Mesenchymal stem cell (in vitro differentiated cells and primary cell): ENCODE measurements at regions not wholly inside any gene's neighbourhood (a gene's known extent, or its start where the extent isn't known, plus 50 kb on each side); places are given as distances from the start of the nearest gene placed in this dataset.

Experiments
- DNase-seq: peaks from one replicate; pipeline ENCODE4 v3.0.0-alpha.2; 2013
- H2AFZ ChIP-seq: one replicate; pipeline ENCODE4 v1.6.1; 2013; ENCODE audit warnings: low read depth, mild to moderate bottlenecking, control low read depth, inconsistent platforms, low read length, moderate library complexity
- H2AK5ac ChIP-seq: 2 replicates; pipeline ENCODE4 v1.6.1; 2013; ENCODE audit warnings: low read length, moderate library complexity, mild to moderate bottlenecking, inconsistent platforms; ENCODE audit not compliant: severe bottlenecking
- H2BK120ac ChIP-seq: one replicate; pipeline ENCODE4 v1.6.1; 2013; ENCODE audit warnings: low read depth, mild to moderate bottlenecking, inconsistent platforms, low read length, moderate library complexity
- H2BK12ac ChIP-seq, 2 experiments: one replicate each; pipeline ENCODE4 v1.6.1; 2013; ENCODE audit warnings: inconsistent platforms in 2 of 2, low read length in 2 of 2, mild to moderate bottlenecking in 2 of 2, moderate library complexity in 2 of 2, control low read depth in 1 of 2
- H2BK15ac ChIP-seq: one replicate; pipeline ENCODE4 v1.6.1; 2013; ENCODE audit warnings: mild to moderate bottlenecking, low read depth, inconsistent platforms; ENCODE audit not compliant: poor library complexity, severe bottlenecking
- H2BK5ac ChIP-seq: 2 replicates; pipeline ENCODE4 v1.6.1; 2013; ENCODE audit warnings: low read depth, mild to moderate bottlenecking, low read length, control low read depth, inconsistent platforms; ENCODE audit not compliant: poor library complexity, severe bottlenecking
- H3K14ac ChIP-seq, 2 experiments: one replicate each; pipeline ENCODE4 v1.6.1; 2013; ENCODE audit warnings: inconsistent platforms in 2 of 2, low read length in 2 of 2, control low read depth in 1 of 2, mild to moderate bottlenecking in 1 of 2, moderate library complexity in 1 of 2
- H3K18ac ChIP-seq, 2 experiments: one replicate each; pipeline ENCODE4 v1.6.1; 2013; ENCODE audit warnings: inconsistent platforms in 2 of 2, low read length in 2 of 2, control low read depth in 1 of 2, low read depth in 1 of 2, mild to moderate bottlenecking in 1 of 2
- H3K23ac ChIP-seq, 2 experiments: one replicate each; pipeline ENCODE4 v1.6.1; 2013; ENCODE audit warnings: inconsistent platforms in 2 of 2, low read length in 2 of 2, mild to moderate bottlenecking in 2 of 2, moderate library complexity in 2 of 2, control low read depth in 1 of 2
- H3K27ac ChIP-seq: 2 replicates; pipeline ENCODE4 v1.5.1; 2013; ENCODE audit warnings: mild to moderate bottlenecking, moderate library complexity, low read length, control low read depth, inconsistent platforms; ENCODE audit not compliant: poor library complexity, severe bottlenecking
- H3K27me3 ChIP-seq, 2 experiments: 2 replicates each; pipeline versions ENCODE4 v1.6.1 to v1.7.0; 2013; ENCODE audit warnings: low read length in 2 of 2, mild to moderate bottlenecking in 2 of 2, moderate library complexity in 2 of 2, control low read depth in 1 of 2, inconsistent platforms in 1 of 2; ENCODE audit not compliant: control insufficient read depth in 1 of 2, insufficient read depth in 1 of 2
- H3K36me3 ChIP-seq, 2 experiments: 2 replicates each; pipeline versions ENCODE4 v1.6.1 to v1.7.0; 2013; ENCODE audit warnings: low read length in 2 of 2, control low read depth in 1 of 2, inconsistent platforms in 1 of 2, low read depth in 1 of 2, mild to moderate bottlenecking in 1 of 2; ENCODE audit not compliant: insufficient read depth in 2 of 2, control insufficient read depth in 1 of 2
- H3K4ac ChIP-seq, 2 experiments: one replicate each; pipeline ENCODE4 v1.6.1; 2013; ENCODE audit warnings: inconsistent platforms in 2 of 2, low read length in 2 of 2, mild to moderate bottlenecking in 2 of 2, moderate library complexity in 2 of 2, control low read depth in 1 of 2, low read depth in 1 of 2
- H3K4me1 ChIP-seq: 2 replicates; pipeline ENCODE4 v1.6.1; 2013; ENCODE audit warnings: low read depth, low read length, control low read depth; ENCODE audit not compliant: control insufficient read depth, insufficient read depth
- H3K4me2 ChIP-seq: 2 replicates; pipeline ENCODE4 v1.6.1; 2013; ENCODE audit warnings: low read length, mild to moderate bottlenecking, inconsistent platforms; ENCODE audit not compliant: poor library complexity, severe bottlenecking
- H3K4me3 ChIP-seq, 2 experiments: 2 replicates each; pipeline versions ENCODE4 v1.5.1 to v1.7.0; 2013; ENCODE audit warnings: low read length in 2 of 2, mild to moderate bottlenecking in 2 of 2, control low read depth in 1 of 2, low read depth in 1 of 2; ENCODE audit not compliant: insufficient read depth in 1 of 2
- H3K79me1 ChIP-seq: replicated peaks from 2 replicates; pipeline ENCODE4 v1.6.1; 2013; ENCODE audit warnings: mild to moderate bottlenecking, control low read depth, low read length, inconsistent platforms; ENCODE audit not compliant: poor library complexity, severe bottlenecking
- H3K9ac ChIP-seq: 2 replicates; pipeline ENCODE4 v1.7.0; 2013; ENCODE audit warnings: mild to moderate bottlenecking, low read length, moderate library complexity
- H3K9me3 ChIP-seq: 2 replicates; pipeline ENCODE4 v1.7.0; 2013; ENCODE audit warnings: mild to moderate bottlenecking, low read length; ENCODE audit not compliant: control insufficient read depth
- H4K8ac ChIP-seq: one replicate; pipeline ENCODE4 v1.6.1; 2013; ENCODE audit warnings: inconsistent platforms, mild to moderate bottlenecking, low read length, moderate library complexity
- H4K91ac ChIP-seq: one replicate; pipeline ENCODE4 v1.6.1; 2013; ENCODE audit warnings: mild to moderate bottlenecking, low read length, inconsistent platforms
- WGBS: methylation state at CpG from one replicate; pipeline ENCODE4 v1.1.7; 2013; ENCODE audit warnings: mixed read lengths; 5-methylcytosine and 5-hydroxymethylcytosine counted together

DNA sequence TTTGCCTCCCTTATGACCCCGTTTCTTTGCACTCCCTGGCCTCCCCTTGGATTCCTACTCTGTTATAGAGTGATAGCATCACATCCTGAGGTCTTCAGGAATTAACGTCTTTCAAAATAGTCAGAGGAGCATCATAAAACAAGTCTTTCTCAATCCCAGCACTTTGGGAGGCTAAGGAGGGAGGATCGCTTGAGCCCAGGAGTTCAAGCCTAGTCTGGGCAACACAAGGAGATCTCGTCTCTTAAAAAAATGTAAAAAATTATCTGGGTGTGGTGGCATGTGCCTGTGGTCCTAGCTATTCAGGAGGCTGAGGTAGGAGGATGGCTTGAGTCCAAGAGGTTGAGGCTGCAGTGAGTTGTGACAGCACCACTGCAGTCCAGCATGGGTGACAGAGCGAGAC is 68.7 kb upstream of the AMPD3 start:
- H3K18ac ChIP-seq: no peak overlapping the region
- peak overlapping the region; percentile 75 for H3K9ac ChIP-seq
- H3K27me3 ChIP-seq: peaks cover 0 to 5% of the 10 kb centered on the region in 2 experiments
- no peak for DNase-seq
- no peaks in the 10 kb centered on the region for H3K9me3 ChIP-seq
- H3K4ac ChIP-seq: no peak overlapping the region
- no peaks in the 10 kb centered on the region for H3K36me3 ChIP-seq
- H2BK15ac ChIP-seq: no peak overlapping the region
- no peaks in the 10 kb centered on the region for H3K79me1 ChIP-seq
- no peak overlapping the region for H3K4me2 ChIP-seq
- no peak overlapping the region for H4K8ac ChIP-seq
- no peak overlapping the region for H3K14ac ChIP-seq
- H3K27ac ChIP-seq: no peak overlapping the region
- WGBS: 87% methylated on average over 3 of the region's 5 CpGs
- H4K91ac ChIP-seq: no peak overlapping the region
- no peak overlapping the region for H3K23ac ChIP-seq
- H2AK5ac ChIP-seq: no peak overlapping the region
- no peak overlapping the region for H2AFZ ChIP-seq
- peaks cover 5% of the 10 kb centered on the region for H3K4me1 ChIP-seq
- no peak overlapping the region for H2BK12ac ChIP-seq
- H2BK5ac ChIP-seq: no peak overlapping the region
- peak overlapping the region in 1 of 2 experiments; percentile 39 for H3K4me3 ChIP-seq
- no peak overlapping the region for H2BK120ac ChIP-seq

GRCh38 chr11:10386861-10387205 is 68.2 kb upstream of the AMPD3 start:
- Histone ChIP-seq H2AK5ac (no peak overlapping the region), H3K23ac (no peak overlapping the region), H3K4me1 (peaks cover 5% of the 10 kb centered on the region), H2BK5ac (no peak overlapping the region), H4K8ac (no peak overlapping the region), H3K4me2 (no peak overlapping the region), H3K27me3 (peaks cover 0 to 5% of the 10 kb centered on the region in 2 experiments), H3K9me3 (no peaks in the 10 kb centered on the region), H2AFZ (no peak overlapping the region), H4K91ac (no peak overlapping the region), H3K4me3 (peak overlapping the region in 1 of 2 experiments; percentile 39), H3K79me1 (no peaks in the 10 kb centered on the region), H3K18ac (no peak overlapping the region), H3K36me3 (no peaks in the 10 kb centered on the region), H2BK15ac (no peak overlapping the region), H2BK120ac (no peak overlapping the region), H3K9ac (peak overlapping the region; percentile 75), H3K4ac (no peak overlapping the region), H2BK12ac (no peak overlapping the region), H3K27ac (no peak overlapping the region), H3K14ac (no peak overlapping the region)
- no peak for DNase-seq
- 94% methylated on average over 6 of the region's 6 CpGs for WGBS

DNA sequence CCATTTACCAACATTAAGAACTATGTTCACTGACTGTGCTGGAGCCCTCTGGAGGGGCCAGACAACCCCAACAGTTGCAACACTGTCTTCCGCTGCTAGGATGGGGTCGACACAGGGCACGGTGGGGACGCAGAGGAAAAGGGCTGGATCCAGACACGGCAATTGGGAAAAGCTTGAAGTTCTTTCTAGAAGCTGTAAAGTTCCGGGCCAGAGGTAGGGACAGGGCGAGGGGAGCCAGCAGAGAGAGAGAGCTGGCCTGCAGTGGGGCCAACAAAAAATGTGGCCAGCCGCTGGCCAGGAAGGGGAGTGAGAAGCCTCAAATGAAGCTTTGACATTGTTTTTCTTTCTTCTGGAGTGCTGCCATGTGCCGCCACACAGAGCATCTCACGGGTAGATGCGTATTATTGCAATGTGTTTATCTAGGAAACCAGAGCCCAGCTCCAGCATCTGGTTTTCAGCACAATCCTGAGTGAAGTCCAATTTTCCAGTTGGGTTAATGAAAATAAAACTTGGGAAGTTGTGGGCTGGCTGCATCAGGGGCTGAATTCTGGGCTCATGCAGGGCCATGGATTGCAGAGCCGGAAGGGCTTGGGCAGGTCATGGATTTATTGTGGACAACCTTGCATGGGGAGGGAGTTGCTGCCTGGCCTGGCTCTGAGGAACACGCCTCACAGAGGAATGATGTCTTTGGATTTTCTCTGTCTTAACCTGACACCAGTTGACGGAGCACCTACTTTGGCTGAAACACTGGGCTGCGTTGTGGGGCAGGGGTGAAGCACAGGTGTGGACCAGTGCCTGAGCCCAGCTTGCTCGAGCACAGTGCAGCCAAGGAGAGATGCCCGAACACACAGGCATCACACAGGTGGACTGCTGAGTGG is 67.6 kb upstream of the AMPD3 start:
- Histone ChIP-seq H3K36me3 (no peaks in the 10 kb centered on the region), H2BK120ac (no peak overlapping the region), H3K27me3 (peaks cover 0 to 5% of the 10 kb centered on the region in 2 experiments), H3K14ac (no peak overlapping the region), H3K4me1 (peaks cover 5% of the 10 kb centered on the region), H2BK5ac (no peak overlapping the region), H4K8ac (no peak overlapping the region), H3K27ac (no peak overlapping the region), H3K4ac (no peak overlapping the region), H2AK5ac (no peak overlapping the region), H2BK12ac (no peak overlapping the region), H3K23ac (no peak overlapping the region), H4K91ac (no peak overlapping the region), H3K79me1 (no peaks in the 10 kb centered on the region), H3K9me3 (no peaks in the 10 kb centered on the region), H3K4me2 (no peak overlapping the region), H3K9ac (peak overlapping the region; percentile 75), H2AFZ (no peak overlapping the region), H3K4me3 (peak overlapping the region in 1 of 2 experiments; percentile 46), H3K18ac (no peak overlapping the region), H2BK15ac (peak overlapping the region; percentile 74)
- no peak for DNase-seq
- 86% methylated on average over 17 of the region's 17 CpGs for WGBS

GRCh38 chr11:10388101-10388500 is 67.0 kb upstream of the AMPD3 start:
- Histone ChIP-seq H3K36me3 (no peaks in the 10 kb centered on the region), H2BK5ac (no peak overlapping the region), H3K27ac (no peak overlapping the region), H3K4me1 (peaks cover 7% of the 10 kb centered on the region), H4K8ac (no peak overlapping the region), H3K4ac (no peak overlapping the region), H3K18ac (no peak overlapping the region), H3K4me3 (peak overlapping the region in 1 of 2 experiments; percentile 46), H2AK5ac (no peak overlapping the region), H3K4me2 (no peak overlapping the region), H3K27me3 (peaks cover 0 to 5% of the 10 kb centered on the region in 2 experiments), H4K91ac (no peak overlapping the region), H2BK120ac (no peak overlapping the region), H3K9ac (peak overlapping the region; percentile 75), H3K14ac (no peak overlapping the region), H3K79me1 (no peaks in the 10 kb centered on the region), H3K23ac (no peak overlapping the region), H2BK12ac (no peak overlapping the region), H2BK15ac (no peak overlapping the region), H3K9me3 (no peaks in the 10 kb centered on the region), H2AFZ (no peak overlapping the region)
- DNase-seq: no peak
- 95% methylated on average over 4 of the region's 5 CpGs for WGBS
